IMR-90 (cell line): ENCODE measurements at regions not wholly inside any gene's neighbourhood (a gene's known extent, or its start where the extent isn't known, plus 50 kb on each side); places are given as distances from the start of the nearest gene placed in this dataset.

ENCODE experiments used
- ATAC-seq: fragments of 200-7000 bp; cut with Tn5 transposase; 2 replicates; pipeline ENCODE4 v1.9.1; 2020; ENCODE audit warnings: low read depth, mild to moderate bottlenecking, moderate library complexity
- BruUV-seq: library from RNA; stranded (reverse); fragments of 400-500 nt; replicated peaks from 2 replicates; lab custom pipeline; 2021; lab: Mats Ljungman, UMichigan
- CTCF ChIA-PET: fragments of 300-600 bp; formaldehyde crosslinking; extraction: SDS; loops from one replicate; lab custom pipeline; 2021; ENCODE audit warnings: antibody characterized with exemption; lab: Yijun Ruan, JAX
- POLR2A ChIA-PET: fragments of 300-600 bp; sonication (Branson Sonifier 250); formaldehyde crosslinking; loops from one replicate; lab custom pipeline; 2022; ENCODE audit warnings: antibody characterized with exemption; ENCODE audit not compliant: unreplicated experiment; lab: Charles Lee
- DNase-seq: peaks from one replicate; pipeline ENCODE4 v3.0.0; 2013
- H2AFZ ChIP-seq: replicated peaks from 2 replicates; pipeline ENCODE3; 2013; ENCODE audit warnings: low read length, mild to moderate bottlenecking; ENCODE audit not compliant: poor library complexity
- H2AK5ac ChIP-seq: 2 replicates; pipeline ENCODE4 v1.6.1; 2013; ENCODE audit warnings: low read depth, low read length, inconsistent platforms
- H2AK9ac ChIP-seq: replicated peaks from 2 replicates; pipeline ENCODE3; 2013; ENCODE audit warnings: mild to moderate bottlenecking, low read depth, low read length, moderate library complexity; ENCODE audit not compliant: poor library complexity
- H2BK120ac ChIP-seq: 2 replicates; pipeline ENCODE4 v1.6.1; 2013; ENCODE audit warnings: low read depth, low read length, inconsistent platforms
- H2BK15ac ChIP-seq: 3 replicates; pipeline ENCODE4 v1.6.1; 2013; ENCODE audit warnings: low read depth, low read length, inconsistent platforms
- H2BK20ac ChIP-seq: 2 replicates; pipeline ENCODE4 v1.6.1; 2013; ENCODE audit warnings: low read depth, mild to moderate bottlenecking, inconsistent platforms, low read length, moderate library complexity
- H2BK5ac ChIP-seq: 2 replicates; pipeline ENCODE4 v1.6.1; 2013; ENCODE audit warnings: mild to moderate bottlenecking, low read depth, low read length, inconsistent platforms; ENCODE audit not compliant: poor library complexity, severe bottlenecking
- H3K14ac ChIP-seq: replicated peaks from 2 replicates; pipeline ENCODE4 v1.6.1; 2013; ENCODE audit warnings: low read depth, low read length, inconsistent platforms
- H3K18ac ChIP-seq: 2 replicates; pipeline ENCODE4 v1.6.1; 2013; ENCODE audit warnings: low read depth, low read length, control low read depth
- H3K23ac ChIP-seq: 2 replicates; pipeline ENCODE4 v1.6.1; 2013; ENCODE audit warnings: low read depth, low read length, inconsistent platforms
- H3K27ac ChIP-seq: 2 replicates; pipeline ENCODE4 v1.5.1; 2013; ENCODE audit warnings: mild to moderate bottlenecking, control low read depth, low read length; ENCODE audit not compliant: insufficient read depth
- H3K27me3 ChIP-seq: 2 replicates; pipeline ENCODE4 v1.6.1; 2013; ENCODE audit warnings: low read length; ENCODE audit not compliant: control insufficient read depth, insufficient read depth
- H3K36me3 ChIP-seq: 2 replicates; pipeline ENCODE4 v1.6.1; 2013; ENCODE audit warnings: low read length, mixed read lengths; ENCODE audit not compliant: control insufficient read depth, insufficient read depth
- H3K4ac ChIP-seq: 2 replicates; pipeline ENCODE4 v1.6.1; 2013; ENCODE audit warnings: low read depth, low read length, inconsistent platforms
- H3K4me1 ChIP-seq: 2 replicates; pipeline ENCODE4 v1.6.1; 2013; ENCODE audit warnings: low read length, mixed read lengths; ENCODE audit not compliant: control insufficient read depth, insufficient read depth
- H3K4me2 ChIP-seq: 2 replicates; pipeline ENCODE4 v1.6.1; 2013; ENCODE audit warnings: low read depth, mild to moderate bottlenecking, control low read depth, low read length, moderate library complexity
- H3K4me3 ChIP-seq: 2 replicates; pipeline ENCODE4 v1.5.1; 2013; ENCODE audit warnings: low read depth, mild to moderate bottlenecking, control low read depth, low read length, moderate library complexity; ENCODE audit not compliant: insufficient read depth
- H3K56ac ChIP-seq: 2 replicates; pipeline ENCODE4 v1.6.1; 2013; ENCODE audit warnings: low read length, inconsistent platforms; ENCODE audit not compliant: insufficient read depth; ENCODE audit errors: extremely low read depth
- H3K79me1 ChIP-seq, 2 experiments: 2 replicates each; pipeline ENCODE4 v1.6.1; 2013; ENCODE audit warnings: low read length in 2 of 2, inconsistent platforms in 1 of 2, low read depth in 1 of 2
- H3K9ac ChIP-seq: 2 replicates; pipeline ENCODE4 v1.6.1; 2013; ENCODE audit warnings: low read depth, low read length, control low read depth
- H3K9me1 ChIP-seq: 2 replicates; pipeline ENCODE4 v1.6.1; 2013; ENCODE audit warnings: low read length, inconsistent platforms; ENCODE audit not compliant: insufficient read depth
- H3K9me3 ChIP-seq: 2 replicates; pipeline ENCODE4 v1.6.1; 2013; ENCODE audit warnings: low read length; ENCODE audit not compliant: control insufficient read depth, insufficient read depth
- H4K20me1 ChIP-seq: 2 replicates; pipeline ENCODE4 v1.6.1; 2013; ENCODE audit warnings: low read length, inconsistent platforms; ENCODE audit not compliant: insufficient read depth
- H4K5ac ChIP-seq: 2 replicates; pipeline ENCODE4 v1.6.1; 2013; ENCODE audit warnings: mild to moderate bottlenecking, low read depth, low read length, control low read depth
- H4K8ac ChIP-seq, 2 experiments: 2 replicates each; pipeline ENCODE4 v1.6.1; 2013; ENCODE audit warnings: low read depth in 2 of 2, low read length in 2 of 2, control low read depth in 1 of 2, inconsistent platforms in 1 of 2
- H4K91ac ChIP-seq: 2 replicates; pipeline ENCODE4 v1.6.1; 2013; ENCODE audit warnings: low read depth, low read length, inconsistent platforms; ENCODE audit not compliant: insufficient read depth
- BHLHE40 ChIP-seq: fragments of 150-350 bp; IDR thresholded peaks from 2 replicates; pipeline ENCODE4 v1.6.1; 2016; ENCODE audit warnings: mild to moderate bottlenecking, low read depth, low read length
- CHD1 ChIP-seq: IDR thresholded peaks from 2 replicates; pipeline ENCODE4 v1.6.1; 2012; ENCODE audit warnings: low read depth, low read length, improper control_type of control experiment
- MAZ ChIP-seq: IDR thresholded peaks from 2 replicates; pipeline ENCODE4 v1.6.1; 2012; ENCODE audit warnings: low read depth, mild to moderate bottlenecking, low read length, improper control_type of control experiment, moderate library complexity, borderline replicate concordance
- MXI1 ChIP-seq: IDR thresholded peaks from 2 replicates; pipeline ENCODE4 v1.6.1; 2012; ENCODE audit warnings: low read depth, mild to moderate bottlenecking, low read length, moderate library complexity, borderline replicate concordance
- POLR2A ChIP-seq: IDR thresholded peaks from 2 replicates; pipeline ENCODE4 v1.6.1; 2012; ENCODE audit warnings: mild to moderate bottlenecking, low read depth, low read length
- RAD21 ChIP-seq: IDR thresholded peaks from 2 replicates; pipeline ENCODE4 v1.6.1; 2012; ENCODE audit warnings: low read length, improper control_type of control experiment
- RFX5 ChIP-seq: IDR thresholded peaks from 2 replicates; pipeline ENCODE4 v1.8.0; 2012; ENCODE audit warnings: low read depth, mild to moderate bottlenecking, low read length, moderate library complexity
- WGBS, 2 experiments: methylation state at CpG; one replicate each; pipeline versions ENCODE4 v1.1.5 to v1.1.7; 2013; ENCODE audit warnings: missing lambda C conversion rate in 2 of 2; ENCODE audit not compliant: insufficient read length in 1 of 2; ENCODE audit errors: extremely low coverage in 2 of 2; 5-methylcytosine and 5-hydroxymethylcytosine counted together
- dilution Hi-C: fragments of 300-500 bp; cut with HindIII; formaldehyde crosslinking; loops from one replicate; pipeline ENCODE4 v1.14.3; 2018; ENCODE audit warnings: low sequenced_read_pairs; ENCODE audit not compliant: unreplicated experiment
- in situ Hi-C: fragments of 300-500 bp; cut with MboI; formaldehyde crosslinking; loops from 3 replicates; pipeline ENCODE4 v1.14.3; 2019; ENCODE audit warnings: low sequenced_read_pairs, inconsistent platforms, mixed read lengths
- intact Hi-C: fragments of 100-400 bp; cut with micrococcal nuclease; formaldehyde crosslinking; loops from 2 replicates; pipeline ENCODE4 v1.10.0; 2022
- TF ChIP-seq, protein P1 (sequence below): conservative IDR thresholded peaks from 2 replicates; pipeline ENCODE4 v1.5.1; 2012; ENCODE audit warnings: mild to moderate bottlenecking, low read depth, low read length, improper control_type of control experiment

DNA sequence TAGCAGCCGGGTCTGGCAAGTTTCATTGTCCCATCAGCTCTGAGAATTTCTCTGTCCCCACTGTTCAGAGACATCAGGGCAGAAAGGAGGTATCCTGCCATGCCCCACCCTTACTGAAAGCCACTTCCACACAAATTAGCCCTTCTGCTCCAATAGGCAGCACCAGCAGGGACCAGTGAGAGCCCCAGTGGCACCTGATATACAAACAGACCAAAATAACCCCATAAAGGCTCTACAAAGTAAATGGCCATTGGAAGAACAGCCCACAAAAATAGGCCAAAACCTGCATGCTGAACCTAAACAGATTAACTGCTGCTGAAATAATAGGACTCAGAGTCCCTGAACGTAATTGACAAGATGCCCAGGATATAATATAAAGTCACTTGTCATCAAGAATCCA is 199.9 kb downstream of the TMEM200A start:
- H2BK120ac ChIP-seq = no peak overlapping the region
- intact Hi-C loops (no loop called here), in situ Hi-C loops (no loop called here), dilution Hi-C loops (no loop called here)
- H3K14ac ChIP-seq = no peak overlapping the region
- H2BK15ac ChIP-seq = no peak overlapping the region
- H2BK5ac ChIP-seq = no peak overlapping the region
- no peak overlapping the region for H4K5ac ChIP-seq
- POLR2A ChIA-PET = no interaction called here
- no peak overlapping the region for H3K4ac ChIP-seq
- WGBS, 2 experiments = no CpG with 5 or more reads among the region's 2 CpGs
- no peaks in the 10 kb centered on the region for H3K79me1 ChIP-seq
- H2AK9ac ChIP-seq = no peak overlapping the region
- CTCF ChIA-PET = no interaction called here
- H3K9me1 ChIP-seq = no peaks in the 10 kb centered on the region
- H4K91ac ChIP-seq = no peak overlapping the region
- no peak overlapping the region for H2BK20ac ChIP-seq
- no peak overlapping the region for H3K9ac ChIP-seq
- no peak for TF ChIP-seq RFX5
- TF ChIP-seq MAZ = no peak
- TF ChIP-seq CHD1 = no peak
- TF ChIP-seq POLR2A = no peak
- TF ChIP-seq BHLHE40 = no peak
- TF ChIP-seq MXI1 = no peak
- TF ChIP-seq RAD21 = no peak
- TF ChIP-seq, protein P1, sequence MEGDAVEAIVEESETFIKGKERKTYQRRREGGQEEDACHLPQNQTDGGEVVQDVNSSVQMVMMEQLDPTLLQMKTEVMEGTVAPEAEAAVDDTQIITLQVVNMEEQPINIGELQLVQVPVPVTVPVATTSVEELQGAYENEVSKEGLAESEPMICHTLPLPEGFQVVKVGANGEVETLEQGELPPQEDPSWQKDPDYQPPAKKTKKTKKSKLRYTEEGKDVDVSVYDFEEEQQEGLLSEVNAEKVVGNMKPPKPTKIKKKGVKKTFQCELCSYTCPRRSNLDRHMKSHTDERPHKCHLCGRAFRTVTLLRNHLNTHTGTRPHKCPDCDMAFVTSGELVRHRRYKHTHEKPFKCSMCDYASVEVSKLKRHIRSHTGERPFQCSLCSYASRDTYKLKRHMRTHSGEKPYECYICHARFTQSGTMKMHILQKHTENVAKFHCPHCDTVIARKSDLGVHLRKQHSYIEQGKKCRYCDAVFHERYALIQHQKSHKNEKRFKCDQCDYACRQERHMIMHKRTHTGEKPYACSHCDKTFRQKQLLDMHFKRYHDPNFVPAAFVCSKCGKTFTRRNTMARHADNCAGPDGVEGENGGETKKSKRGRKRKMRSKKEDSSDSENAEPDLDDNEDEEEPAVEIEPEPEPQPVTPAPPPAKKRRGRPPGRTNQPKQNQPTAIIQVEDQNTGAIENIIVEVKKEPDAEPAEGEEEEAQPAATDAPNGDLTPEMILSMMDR = no peak
- no peak overlapping the region for H3K4me2 ChIP-seq
- no peak overlapping the region for H3K56ac ChIP-seq
- no peak overlapping the region for H4K8ac ChIP-seq
- ATAC-seq (no peak), DNase-seq (no peak)
- H3K27ac ChIP-seq = no peak overlapping the region
- no peaks in the 10 kb centered on the region for H3K4me1 ChIP-seq
- no peak overlapping the region for H2AK5ac ChIP-seq
- H3K36me3 ChIP-seq = no peaks in the 10 kb centered on the region
- no peak overlapping the region for H3K23ac ChIP-seq
- H3K4me3 ChIP-seq = no peak overlapping the region
- no TSS peak for BruUV-seq
- no peaks in the 10 kb centered on the region for H4K20me1 ChIP-seq
- no peaks in the 10 kb centered on the region for H3K27me3 ChIP-seq
- H2AFZ ChIP-seq = no peak overlapping the region
- H3K9me3 ChIP-seq = no peaks in the 10 kb centered on the region
- H3K18ac ChIP-seq = no peak overlapping the region
